Suprapubic skin (tissue), 4 donors: ENCODE measurements at regions not wholly inside any gene's neighbourhood (a gene's known extent, or its start where the extent isn't known, plus 50 kb on each side); places are given as distances from the start of the nearest gene placed in this dataset.

Source experiments
- EP300 ChIP-seq: sonication (generic); formaldehyde crosslinking; IDR thresholded peaks from one replicate; pipeline ENCODE4 v1.6.1; 2017; ENCODE audit warnings: antibody characterized with exemption
- POLR2A ChIP-seq, 2 donors: fragments of 450-650 bp; IDR thresholded peaks; one replicate each; pipeline ENCODE4 v1.6.1; 2017; ENCODE audit warnings: antibody characterized with exemption in 2 of 2, mild to moderate bottlenecking in 2 of 2, moderate library complexity in 2 of 2
- POLR2AphosphoS5 ChIP-seq, 3 donors: sonication (generic); formaldehyde crosslinking; IDR thresholded peaks; one replicate each; pipeline ENCODE4 v1.6.1; 2017; ENCODE audit warnings: antibody characterized with exemption in 3 of 3
- TF ChIP-seq, protein P1 (sequence below), 2 donors: fragments of 200-600 bp in 1 of 2; fragments of 450-650 bp in 1 of 2; sonication (generic) in 1 of 2; IDR thresholded peaks; one replicate each; pipeline ENCODE4 v1.5.1; 2016 to 2019; ENCODE audit warnings: antibody characterized with exemption in 2 of 2, mild to moderate bottlenecking in 1 of 2, moderate library complexity in 1 of 2

DNA sequence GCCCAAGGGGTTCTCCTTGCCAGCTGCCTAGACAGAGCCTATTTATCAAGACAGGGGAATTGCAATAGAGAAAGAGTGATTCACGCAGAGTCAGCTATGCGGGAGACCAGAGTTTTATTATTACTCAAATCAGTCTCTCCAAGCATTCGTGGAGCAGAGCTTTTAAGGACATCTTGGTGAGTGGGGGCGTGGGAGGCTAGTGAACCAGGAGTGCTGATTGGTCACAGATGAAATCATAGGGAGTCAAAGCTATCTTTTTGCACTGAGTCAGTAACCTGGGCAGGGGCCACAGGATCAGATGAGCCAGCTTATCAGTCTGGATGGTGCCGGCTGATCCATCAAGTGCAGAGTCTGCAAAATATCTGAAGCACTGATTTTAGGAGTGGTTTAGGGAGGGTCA lies 64.8 kb upstream of the MRPS6 start:
- TF ChIP-seq POLR2A (IDR thresholded peaks at IDR 0.05) (no peak), POLR2AphosphoS5 (IDR thresholded peaks at IDR 0.05) (no peak), EP300 (no peak)
- TF ChIP-seq, protein P1, sequence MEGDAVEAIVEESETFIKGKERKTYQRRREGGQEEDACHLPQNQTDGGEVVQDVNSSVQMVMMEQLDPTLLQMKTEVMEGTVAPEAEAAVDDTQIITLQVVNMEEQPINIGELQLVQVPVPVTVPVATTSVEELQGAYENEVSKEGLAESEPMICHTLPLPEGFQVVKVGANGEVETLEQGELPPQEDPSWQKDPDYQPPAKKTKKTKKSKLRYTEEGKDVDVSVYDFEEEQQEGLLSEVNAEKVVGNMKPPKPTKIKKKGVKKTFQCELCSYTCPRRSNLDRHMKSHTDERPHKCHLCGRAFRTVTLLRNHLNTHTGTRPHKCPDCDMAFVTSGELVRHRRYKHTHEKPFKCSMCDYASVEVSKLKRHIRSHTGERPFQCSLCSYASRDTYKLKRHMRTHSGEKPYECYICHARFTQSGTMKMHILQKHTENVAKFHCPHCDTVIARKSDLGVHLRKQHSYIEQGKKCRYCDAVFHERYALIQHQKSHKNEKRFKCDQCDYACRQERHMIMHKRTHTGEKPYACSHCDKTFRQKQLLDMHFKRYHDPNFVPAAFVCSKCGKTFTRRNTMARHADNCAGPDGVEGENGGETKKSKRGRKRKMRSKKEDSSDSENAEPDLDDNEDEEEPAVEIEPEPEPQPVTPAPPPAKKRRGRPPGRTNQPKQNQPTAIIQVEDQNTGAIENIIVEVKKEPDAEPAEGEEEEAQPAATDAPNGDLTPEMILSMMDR (IDR thresholded peaks at IDR 0.05) = no peak
